ENCODE measurements at regions not wholly inside any gene's neighbourhood (a gene's known extent, or its start where the extent isn't known, plus 50 kb on each side); places are given as distances from the start of the nearest gene placed in this dataset.

- TF ChIP-seq, protein P1, sequence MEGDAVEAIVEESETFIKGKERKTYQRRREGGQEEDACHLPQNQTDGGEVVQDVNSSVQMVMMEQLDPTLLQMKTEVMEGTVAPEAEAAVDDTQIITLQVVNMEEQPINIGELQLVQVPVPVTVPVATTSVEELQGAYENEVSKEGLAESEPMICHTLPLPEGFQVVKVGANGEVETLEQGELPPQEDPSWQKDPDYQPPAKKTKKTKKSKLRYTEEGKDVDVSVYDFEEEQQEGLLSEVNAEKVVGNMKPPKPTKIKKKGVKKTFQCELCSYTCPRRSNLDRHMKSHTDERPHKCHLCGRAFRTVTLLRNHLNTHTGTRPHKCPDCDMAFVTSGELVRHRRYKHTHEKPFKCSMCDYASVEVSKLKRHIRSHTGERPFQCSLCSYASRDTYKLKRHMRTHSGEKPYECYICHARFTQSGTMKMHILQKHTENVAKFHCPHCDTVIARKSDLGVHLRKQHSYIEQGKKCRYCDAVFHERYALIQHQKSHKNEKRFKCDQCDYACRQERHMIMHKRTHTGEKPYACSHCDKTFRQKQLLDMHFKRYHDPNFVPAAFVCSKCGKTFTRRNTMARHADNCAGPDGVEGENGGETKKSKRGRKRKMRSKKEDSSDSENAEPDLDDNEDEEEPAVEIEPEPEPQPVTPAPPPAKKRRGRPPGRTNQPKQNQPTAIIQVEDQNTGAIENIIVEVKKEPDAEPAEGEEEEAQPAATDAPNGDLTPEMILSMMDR (IDR thresholded peaks at IDR 0.05): no peak
- H3K9me3 ChIP-seq (ENCODE audit: control insufficient read depth, low read length): no peaks in the 10 kb centered on the region
- no peaks in the 10 kb centered on the region for H3K27me3 ChIP-seq (ENCODE audit: control insufficient read depth, insufficient read depth, low read length)
- no peak overlapping the region for H3K9ac ChIP-seq
- H3K4me1 ChIP-seq: no peaks in the 10 kb centered on the region
- H3K36me3 ChIP-seq (ENCODE audit: control insufficient read depth, insufficient read depth, low read length): no peaks in the 10 kb centered on the region
- no peak overlapping the region for H3K4me3 ChIP-seq (ENCODE audit: low read depth, low read length)
- H3K27ac ChIP-seq: no peak overlapping the region
- H3K4me2 ChIP-seq (ENCODE audit: low read length): no peak overlapping the region
- no peak overlapping the region for H2AFZ ChIP-seq
- no peaks in the 10 kb centered on the region for H3K79me2 ChIP-seq
Measured at GRCh38 chr2:221816566-221816965, 244.5 kb upstream of the EPHA4 start.

GRCh38 chr2:221810650-221811049 lies 238.5 kb upstream of the EPHA4 start:
- TF ChIP-seq, protein P1 (IDR thresholded peaks at IDR 0.05): no peak
- Histone ChIP-seq H3K36me3 (ENCODE audit: control insufficient read depth, insufficient read depth, low read length) (no peaks in the 10 kb centered on the region), H3K27ac (no peak overlapping the region), H3K4me2 (ENCODE audit: low read length) (no peak overlapping the region), H3K4me3 (ENCODE audit: low read depth, low read length) (no peak overlapping the region), H3K27me3 (ENCODE audit: control insufficient read depth, insufficient read depth, low read length) (no peaks in the 10 kb centered on the region), H3K4me1 (no peaks in the 10 kb centered on the region), H2AFZ (no peak overlapping the region), H3K9ac (no peak overlapping the region), H3K9me3 (ENCODE audit: control insufficient read depth, low read length) (no peaks in the 10 kb centered on the region), H3K79me2 (no peaks in the 10 kb centered on the region)

DNA sequence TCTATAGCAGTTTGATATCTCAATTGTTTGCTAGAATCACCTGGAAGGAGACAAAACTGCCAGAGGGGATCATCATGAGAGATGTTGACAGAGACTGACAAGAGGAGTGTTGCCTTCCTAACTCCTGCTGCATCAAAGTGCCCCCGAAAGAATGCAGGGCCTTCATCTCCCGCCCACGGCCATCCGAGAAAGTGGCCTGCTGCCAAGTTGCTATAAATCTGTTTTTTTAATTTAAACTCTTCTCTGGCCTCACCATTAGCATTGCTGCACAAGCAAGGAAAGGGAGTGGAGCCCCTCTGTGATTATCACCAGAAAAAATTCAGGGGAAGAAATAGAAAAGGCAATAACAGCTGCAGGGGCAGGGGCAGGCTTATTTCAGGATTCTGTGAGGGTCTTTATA lies 238.1 kb upstream of the EPHA4 start:
- Histone ChIP-seq H3K36me3 (ENCODE audit: control insufficient read depth, insufficient read depth, low read length) (no peaks in the 10 kb centered on the region), H3K9ac (no peak overlapping the region)
- TF ChIP-seq, protein P1 (IDR thresholded peaks at IDR 0.05): no peak

GRCh38 chr2:221808488-221808887 lies 236.4 kb upstream of the EPHA4 start:
- TF ChIP-seq, protein P1 (IDR thresholded peaks at IDR 0.05): no peak
- Histone ChIP-seq H3K9me3 (ENCODE audit: control insufficient read depth, low read length) (no peaks in the 10 kb centered on the region), H3K4me3 (ENCODE audit: low read depth, low read length) (no peak overlapping the region), H3K36me3 (ENCODE audit: control insufficient read depth, insufficient read depth, low read length) (no peaks in the 10 kb centered on the region), H3K4me1 (no peaks in the 10 kb centered on the region), H3K79me2 (no peaks in the 10 kb centered on the region), H3K9ac (no peak overlapping the region), H3K4me2 (ENCODE audit: low read length) (no peak overlapping the region), H3K27ac (no peak overlapping the region), H3K27me3 (ENCODE audit: control insufficient read depth, insufficient read depth, low read length) (no peaks in the 10 kb centered on the region), H2AFZ (no peak overlapping the region)

More for the DNA sequence above, 238.1 kb upstream of the EPHA4 start:
- no peak overlapping the region for H3K4me3 ChIP-seq (ENCODE audit: low read depth, low read length)
- H3K4me2 ChIP-seq (ENCODE audit: low read length): no peak overlapping the region
- H3K27ac ChIP-seq: no peak overlapping the region
- no peaks in the 10 kb centered on the region for H3K79me2 ChIP-seq
- H3K4me1 ChIP-seq: no peaks in the 10 kb centered on the region
- no peaks in the 10 kb centered on the region for H3K27me3 ChIP-seq (ENCODE audit: control insufficient read depth, insufficient read depth, low read length)
- H3K9me3 ChIP-seq (ENCODE audit: control insufficient read depth, low read length): no peaks in the 10 kb centered on the region
- H2AFZ ChIP-seq: no peak overlapping the region

DNA sequence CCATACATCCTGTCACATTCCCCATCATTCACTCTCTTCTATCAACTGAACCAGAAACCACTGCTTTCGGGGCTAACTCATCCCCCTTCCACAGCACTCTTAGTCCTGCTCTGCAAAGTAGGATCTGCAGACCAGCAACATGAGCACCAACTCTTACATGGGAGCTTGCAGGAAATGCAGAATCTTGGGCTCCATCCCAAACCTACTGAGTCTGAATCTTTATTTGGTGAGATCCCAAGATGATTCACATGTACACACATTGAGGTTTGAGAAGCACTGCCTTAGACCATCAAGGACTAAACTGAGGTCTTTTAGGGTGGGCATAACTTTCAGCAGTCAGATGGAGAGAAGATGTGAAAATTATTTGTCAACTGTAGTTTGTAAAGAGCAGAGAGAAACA lies 235.6 kb upstream of the EPHA4 start:
- no peaks in the 10 kb centered on the region for H3K79me2 ChIP-seq
- no peak overlapping the region for H2AFZ ChIP-seq
- H3K27me3 ChIP-seq (ENCODE audit: control insufficient read depth, insufficient read depth, low read length): no peaks in the 10 kb centered on the region
- TF ChIP-seq, protein P1 (IDR thresholded peaks at IDR 0.05): no peak
- no peaks in the 10 kb centered on the region for H3K4me1 ChIP-seq
- H3K36me3 ChIP-seq (ENCODE audit: control insufficient read depth, insufficient read depth, low read length): no peaks in the 10 kb centered on the region
- H3K9me3 ChIP-seq (ENCODE audit: control insufficient read depth, low read length): no peaks in the 10 kb centered on the region
- H3K27ac ChIP-seq: no peak overlapping the region
- no peak overlapping the region for H3K4me3 ChIP-seq (ENCODE audit: low read depth, low read length)
- H3K4me2 ChIP-seq (ENCODE audit: low read length): no peak overlapping the region
- H3K9ac ChIP-seq: no peak overlapping the region
